ENCODE measurements at regions not wholly inside any gene's neighbourhood (a gene's known extent, or its start where the extent isn't known, plus 50 kb on each side); places are given as distances from the start of the nearest gene placed in this dataset.

DNA sequence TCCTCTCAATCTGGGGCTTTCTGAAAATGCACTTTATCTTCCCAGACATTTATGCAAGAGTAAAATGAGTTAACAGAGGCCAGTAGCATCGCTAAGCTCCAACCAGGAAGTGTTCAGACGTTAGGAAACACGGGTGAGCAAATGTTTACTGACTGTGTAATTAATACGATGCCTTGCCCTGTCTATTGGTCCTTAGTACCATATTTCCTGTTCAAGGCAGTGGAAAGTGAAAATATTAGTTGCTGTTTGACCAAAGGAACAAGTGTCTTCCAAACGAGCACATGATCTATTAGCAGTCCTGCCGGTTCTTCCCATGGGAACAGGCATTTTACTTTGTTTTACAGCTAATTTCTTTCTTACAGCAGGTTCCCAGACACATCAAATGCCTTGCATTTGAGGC, 311.1 kb upstream of the JAG1 start:
- 90% methylated on average over 6 of the region's 6 CpGs; no CpG with 5 or more reads in 1 of the 2 experiments for WGBS, 2 experiments (ENCODE audit: extremely low coverage in 1 of 2, insufficient coverage in 1 of 2, insufficient read length in 1 of 2, insufficient replicate concordance in 2 of 2, low coverage in 1 of 2, low lambda C conversion rate in 2 of 2, missing lambda C conversion rate in 1 of 2)
- no peak for DNase-seq (ENCODE audit: low read depth in 1 of 2, low spot score in 2 of 2)

More for the DNA sequence above, 311.1 kb upstream of the JAG1 start:
- no peak overlapping the region for H2BK15ac ChIP-seq (ENCODE audit: low read length)
- H3K9ac ChIP-seq (replicated peaks in 1 of 4; ENCODE audit: extremely low read depth in 1 of 4, low read depth in 3 of 4, low read length in 3 of 4), result no peak overlapping the region
- H3K79me2 ChIP-seq (ENCODE audit: control insufficient read depth in 1 of 2, insufficient read depth in 2 of 2, low read length in 2 of 2), result no peaks in the 10 kb centered on the region
- no peak overlapping the region for H4K5ac ChIP-seq (ENCODE audit: insufficient read length, low read depth, low read length)
- no peak overlapping the region for H3K56ac ChIP-seq (replicated peaks; ENCODE audit: insufficient read length, low read depth, low read length)
- TF ChIP-seq TBP (IDR thresholded peaks at IDR 0.05; ENCODE audit: low read depth, low read length) (no peak), HDAC6 (IDR thresholded peaks at IDR 0.05; ENCODE audit: low read depth, low read length) (no peak)
- H3K4ac ChIP-seq (replicated peaks; ENCODE audit: insufficient read length, low read depth, low read length), result no peak overlapping the region
- no peak overlapping the region for H4K91ac ChIP-seq (replicated peaks; ENCODE audit: insufficient read length, low read length)
- H3K4me1 ChIP-seq (replicated peaks in 1 of 4; ENCODE audit: control insufficient read depth in 3 of 4, insufficient read depth in 4 of 4, low read length in 3 of 4), result no peaks in the 10 kb centered on the region
- H4K8ac ChIP-seq (ENCODE audit: extremely low read depth, insufficient read depth, low read length), result no peak overlapping the region
- H3K9me3 ChIP-seq (ENCODE audit: insufficient read depth in 2 of 2, low read depth in 1 of 2, low read length in 1 of 2), result no peaks in the 10 kb centered on the region
- no peak overlapping the region for H2BK12ac ChIP-seq (ENCODE audit: low read depth, low read length)
- H3K23ac ChIP-seq (ENCODE audit: insufficient read length), result no peak overlapping the region
- POLR2A ChIA-PET (ENCODE audit: partially characterized antibody), result no interaction called here
- H3K79me1 ChIP-seq (ENCODE audit: low read depth, low read length), result no peaks in the 10 kb centered on the region
- H3K4me2 ChIP-seq (ENCODE audit: insufficient read depth in 1 of 2, low read depth in 2 of 2, low read length in 2 of 2), result no peak overlapping the region
- no peak overlapping the region for H3K18ac ChIP-seq (ENCODE audit: extremely low read depth, low read length)
- no peaks in the 10 kb centered on the region for H4K20me1 ChIP-seq (replicated peaks in 1 of 2; ENCODE audit: control insufficient read depth in 1 of 2, insufficient read depth in 2 of 2, low read length in 2 of 2)
- no peak overlapping the region for H2BK5ac ChIP-seq (ENCODE audit: low read depth, low read length)
- no peak overlapping the region for H2AK5ac ChIP-seq (ENCODE audit: low read depth, low read length)
- H3K14ac ChIP-seq (ENCODE audit: insufficient read length), result no peak overlapping the region
- H2BK20ac ChIP-seq (ENCODE audit: low read length), result no peak overlapping the region
- H3K36me3 ChIP-seq (ENCODE audit: control insufficient read depth in 2 of 4, insufficient read depth in 4 of 4, low read length in 3 of 4), result no peaks in the 10 kb centered on the region
- H3K23me2 ChIP-seq (ENCODE audit: low read depth, low read length), result no peaks in the 10 kb centered on the region
- CTCF ChIA-PET (ENCODE audit: partially characterized antibody), result no interaction called here
- H3K27ac ChIP-seq (ENCODE audit: low read depth, low read length), result no peak overlapping the region
- no peaks in the 10 kb centered on the region; a peak in 1 of 7 replicates for H3K27me3 ChIP-seq (replicated peaks in 1 of 4; ENCODE audit: control insufficient read depth in 3 of 4, extremely low read depth in 1 of 4, insufficient read depth in 3 of 4, low read length in 3 of 4)
- H2BK120ac ChIP-seq (replicated peaks; ENCODE audit: low read depth, low read length), result no peak overlapping the region
- no peak overlapping the region for H3K4me3 ChIP-seq (ENCODE audit: extremely low read depth in 1 of 4, insufficient read depth in 2 of 4, low read depth in 3 of 4, low read length in 4 of 4)
- no peak for FAIRE-seq
- no peak overlapping the region for H2AFZ ChIP-seq (ENCODE audit: low read length)

All from H1 (cell line).